ENCODE measurements at regions not wholly inside any gene's neighbourhood (a gene's known extent, or its start where the extent isn't known, plus 50 kb on each side); places are given as distances from the start of the nearest gene placed in this dataset.

DNA sequence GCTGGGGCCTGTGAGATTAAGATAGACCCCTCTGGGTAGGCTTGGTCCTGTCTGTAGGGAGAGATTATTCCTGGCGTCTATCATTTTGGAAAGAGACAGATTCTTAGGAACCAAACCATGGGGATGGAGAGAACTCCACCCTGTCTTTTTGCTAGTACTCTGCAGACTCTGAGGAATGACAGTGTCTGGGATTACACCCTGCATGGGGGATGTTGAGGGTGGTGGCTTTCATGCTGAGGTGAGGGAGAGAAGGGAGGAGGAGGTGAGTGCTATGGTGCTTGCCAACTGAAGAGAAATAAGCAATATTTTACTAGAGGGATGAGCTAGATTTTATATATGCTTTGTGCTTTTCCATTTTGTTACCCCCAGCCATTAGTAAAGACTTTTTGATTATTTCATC is 74.5 kb upstream of the PCDH8 start:
- ChIA-PET CTCF (interaction anchor here (1.1 kb wide), 1 partner anchor 45 kb away, joined by 4 read pairs; no protein-coding TSS in a partner anchor), POLR2A (no interaction called here)
- no peak overlapping the region for H3K27ac ChIP-seq (ENCODE audit: insufficient read depth, low read depth, low read length)
- no peaks in the 10 kb centered on the region for H3K27me3 ChIP-seq (ENCODE audit: control insufficient read depth in 2 of 2, insufficient read depth in 2 of 2, low read length in 2 of 2)
- no peaks in the 10 kb centered on the region for H4K20me1 ChIP-seq (replicated peaks; ENCODE audit: control insufficient read depth, extremely low read depth, insufficient read depth, low read length)
- H3K4me1 ChIP-seq (ENCODE audit: control insufficient read depth, extremely low read depth, insufficient read depth, low read length): no peaks in the 10 kb centered on the region
- no peak for FAIRE-seq
- no peak overlapping the region for H3K4me2 ChIP-seq (ENCODE audit: insufficient read depth, low read length)
- DNase-seq (ENCODE audit: low read depth, low spot score): no peak
- no peak overlapping the region for H3K4me3 ChIP-seq (replicated peaks in 1 of 3; ENCODE audit: insufficient read depth in 1 of 3, low read depth in 1 of 3, low read length in 3 of 3)
- dilution Hi-C loops (cut with MboI; ENCODE audit: extremely low pct_ligation_motif_present, low sequenced_read_pairs): no loop called here
- TF ChIP-seq POLR2A (IDR thresholded peaks at IDR 0.05; ENCODE audit: low read depth, low read length) (no peak), FOS (IDR thresholded peaks at IDR 0.05; ENCODE audit: borderline replicate concordance, insufficient read depth, low read length) (no peak), MAX (IDR thresholded peaks at IDR 0.05; ENCODE audit: insufficient read depth, insufficient read length) (no peak), JUN (IDR thresholded peaks at IDR 0.05; ENCODE audit: borderline replicate concordance, insufficient read depth, insufficient read length, low read depth) (no peak), GATA2 (IDR thresholded peaks at IDR 0.05; ENCODE audit: insufficient read depth, insufficient read length, low read depth, low read length) (no peak), POLR2AphosphoS5 (IDR thresholded peaks at IDR 0.05; ENCODE audit: insufficient read depth, low read depth, low read length) (no peak), EZH2 (IDR thresholded peaks at IDR 0.05; ENCODE audit: borderline replicate concordance, low read depth, low read length, severe bottlenecking) (no peak), MYC (IDR thresholded peaks at IDR 0.05; ENCODE audit: low read depth, low read length) (no peak)
- TF ChIP-seq, protein P1, sequence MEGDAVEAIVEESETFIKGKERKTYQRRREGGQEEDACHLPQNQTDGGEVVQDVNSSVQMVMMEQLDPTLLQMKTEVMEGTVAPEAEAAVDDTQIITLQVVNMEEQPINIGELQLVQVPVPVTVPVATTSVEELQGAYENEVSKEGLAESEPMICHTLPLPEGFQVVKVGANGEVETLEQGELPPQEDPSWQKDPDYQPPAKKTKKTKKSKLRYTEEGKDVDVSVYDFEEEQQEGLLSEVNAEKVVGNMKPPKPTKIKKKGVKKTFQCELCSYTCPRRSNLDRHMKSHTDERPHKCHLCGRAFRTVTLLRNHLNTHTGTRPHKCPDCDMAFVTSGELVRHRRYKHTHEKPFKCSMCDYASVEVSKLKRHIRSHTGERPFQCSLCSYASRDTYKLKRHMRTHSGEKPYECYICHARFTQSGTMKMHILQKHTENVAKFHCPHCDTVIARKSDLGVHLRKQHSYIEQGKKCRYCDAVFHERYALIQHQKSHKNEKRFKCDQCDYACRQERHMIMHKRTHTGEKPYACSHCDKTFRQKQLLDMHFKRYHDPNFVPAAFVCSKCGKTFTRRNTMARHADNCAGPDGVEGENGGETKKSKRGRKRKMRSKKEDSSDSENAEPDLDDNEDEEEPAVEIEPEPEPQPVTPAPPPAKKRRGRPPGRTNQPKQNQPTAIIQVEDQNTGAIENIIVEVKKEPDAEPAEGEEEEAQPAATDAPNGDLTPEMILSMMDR (IDR thresholded peaks at IDR 0.05; ENCODE audit: extremely low read depth in 1 of 2, insufficient read depth in 1 of 2, low read depth in 1 of 2, low read length in 2 of 2): no peak
- no peaks in the 10 kb centered on the region for H3K36me3 ChIP-seq (ENCODE audit: control insufficient read depth in 2 of 2, extremely low read depth in 1 of 2, insufficient read depth in 2 of 2, low read length in 2 of 2)
- H2AFZ ChIP-seq (ENCODE audit: low read depth, low read length): no peak overlapping the region
- H3K9ac ChIP-seq (replicated peaks; ENCODE audit: extremely low read depth, insufficient read depth, low read length): no peak overlapping the region
- no peaks in the 10 kb centered on the region for H3K9me1 ChIP-seq (replicated peaks; ENCODE audit: control insufficient read depth, extremely low read depth, insufficient read depth, low read length)
- no peaks in the 10 kb centered on the region for H3K9me3 ChIP-seq (replicated peaks; ENCODE audit: control insufficient read depth, insufficient read depth, low read length)
- H3K79me2 ChIP-seq (ENCODE audit: control insufficient read depth, insufficient read depth, low read length): no peaks in the 10 kb centered on the region
- BruUV-seq (replicated peaks): no TSS peak
- intact Hi-C loops (cut with micrococcal nuclease): no loop called here

Measured in endothelial cell of umbilical vein (primary cell).